HCT116 (cell line): ENCODE measurements at regions not wholly inside any gene's neighbourhood (a gene's known extent, or its start where the extent isn't known, plus 50 kb on each side); places are given as distances from the start of the nearest gene placed in this dataset.

Experiments used
- ATF3 ChIP-seq: IDR thresholded peaks from 2 replicates; pipeline ENCODE4 v1.6.1; 2012
- CEBPB ChIP-seq: IDR thresholded peaks from 2 replicates; pipeline ENCODE4 v1.6.1; 2012; ENCODE audit warnings: low read depth
- CTCF ChIP-seq, 3 experiments: fragments of 200-600 bp in 1 of 3; sonication (generic) in 1 of 3; IDR thresholded peaks in 2 of 3; conservative IDR thresholded peaks in 1 of 3; 2 replicates each; pipeline ENCODE4 v1.5.1; 2012 to 2017; ENCODE audit warnings: low read depth in 2 of 3, low read length in 2 of 3, antibody characterized with exemption in 1 of 3, borderline replicate concordance in 1 of 3, control low read depth in 1 of 3, mild to moderate bottlenecking in 1 of 3, mixed read lengths in 1 of 3, mixed run types in 1 of 3, moderate library complexity in 1 of 3; ENCODE audit not compliant: insufficient read depth in 1 of 3
- EGR1 ChIP-seq: IDR thresholded peaks from 2 replicates; pipeline ENCODE4 v1.6.1; 2012; ENCODE audit warnings: low read depth
- EZH2 ChIP-seq: fragments of 200-600 bp; sonication (generic); IDR thresholded peaks from 2 replicates; pipeline ENCODE4 v1.6.1; 2017; ENCODE audit warnings: antibody characterized with exemption, mixed run types
- POLR2A ChIP-seq: IDR thresholded peaks from 2 replicates; pipeline ENCODE4 v1.7.0; 2011; ENCODE audit warnings: borderline replicate concordance; ENCODE audit not compliant: insufficient read depth, insufficient read length; ENCODE audit errors: extremely low read depth
- POLR2AphosphoS5 ChIP-seq: IDR thresholded peaks from 2 replicates; pipeline ENCODE4 v1.6.1; 2011; ENCODE audit warnings: mild to moderate bottlenecking, low read depth, low read length, moderate library complexity
- RAD21 ChIP-seq: IDR thresholded peaks from 2 replicates; pipeline ENCODE4 v1.6.1; 2012; ENCODE audit warnings: low read depth, mild to moderate bottlenecking
- SRF ChIP-seq: IDR thresholded peaks from 2 replicates; pipeline ENCODE4 v1.6.1; 2012; ENCODE audit warnings: low read depth
- TCF7L2 ChIP-seq: IDR thresholded peaks from 2 replicates; pipeline ENCODE4 v1.7.0; 2011; ENCODE audit warnings: borderline replicate concordance, inconsistent platforms; ENCODE audit not compliant: insufficient read depth, insufficient read length; ENCODE audit errors: extremely low read depth
- ZFX ChIP-seq: fragments of 450-650 bp; IDR thresholded peaks from 2 replicates; pipeline ENCODE4 v1.6.1; 2017

- TF ChIP-seq POLR2A (no peak), CTCF (IDR thresholded peaks at IDR 0.05 in 2 of 3, conservative IDR thresholded peaks at IDR 0.05 in 1 of 3; ENCODE audit: borderline replicate concordance in 1 of 3, insufficient read depth in 1 of 3, low read depth in 2 of 3, low read length in 2 of 3) (no peak), ATF3 (no peak), EZH2 (no peak), POLR2AphosphoS5 (no peak), SRF (no peak), CEBPB (no peak), EGR1 (no peak), RAD21 (no peak), ZFX (no peak), TCF7L2 (no peak)
Observed at GRCh38 chr6:90361174-90361573, 64.5 kb upstream of the BACH2 start.
